ENCODE measurements at regions not wholly inside any gene's neighbourhood (a gene's known extent, or its start where the extent isn't known, plus 50 kb on each side); places are given as distances from the start of the nearest gene placed in this dataset.

DNA sequence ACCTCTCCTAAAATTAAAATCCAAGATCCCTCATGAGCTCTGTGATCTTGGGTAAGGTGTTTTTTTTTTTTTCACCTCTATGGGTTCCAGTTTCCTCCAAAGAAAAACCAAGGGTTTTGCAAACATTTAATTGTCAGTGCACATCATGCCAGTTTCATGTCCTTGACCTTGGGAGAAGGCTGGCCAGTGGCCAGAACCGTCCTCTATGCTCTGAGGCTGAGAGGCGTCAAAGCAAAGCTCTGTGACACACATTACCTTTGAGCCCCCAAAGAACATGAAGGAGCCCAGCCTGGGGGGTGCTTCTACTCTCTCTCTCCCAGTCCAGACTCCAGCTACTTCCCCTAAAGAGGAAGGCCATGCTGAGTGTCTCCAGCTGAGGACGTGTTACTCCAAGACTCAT is 145.5 kb upstream of the TMEM132C start:
- H3K27me3 ChIP-seq (replicated peaks; ENCODE audit: insufficient read depth), result no peaks in the 10 kb centered on the region
- no peaks in the 10 kb centered on the region for H3K36me3 ChIP-seq
- intact Hi-C loops (cut with DNase I), result no loop called here
- no peak for DNase-seq (ENCODE audit: low spot score)
- 77% methylated on average over 3 of the region's 3 CpGs for WGBS
- no peak overlapping the region for H3K27ac ChIP-seq
- no peaks in the 10 kb centered on the region for H3K4me1 ChIP-seq (replicated peaks)
- no peaks in the 10 kb centered on the region for H3K9me3 ChIP-seq
- TF ChIP-seq, protein P1, sequence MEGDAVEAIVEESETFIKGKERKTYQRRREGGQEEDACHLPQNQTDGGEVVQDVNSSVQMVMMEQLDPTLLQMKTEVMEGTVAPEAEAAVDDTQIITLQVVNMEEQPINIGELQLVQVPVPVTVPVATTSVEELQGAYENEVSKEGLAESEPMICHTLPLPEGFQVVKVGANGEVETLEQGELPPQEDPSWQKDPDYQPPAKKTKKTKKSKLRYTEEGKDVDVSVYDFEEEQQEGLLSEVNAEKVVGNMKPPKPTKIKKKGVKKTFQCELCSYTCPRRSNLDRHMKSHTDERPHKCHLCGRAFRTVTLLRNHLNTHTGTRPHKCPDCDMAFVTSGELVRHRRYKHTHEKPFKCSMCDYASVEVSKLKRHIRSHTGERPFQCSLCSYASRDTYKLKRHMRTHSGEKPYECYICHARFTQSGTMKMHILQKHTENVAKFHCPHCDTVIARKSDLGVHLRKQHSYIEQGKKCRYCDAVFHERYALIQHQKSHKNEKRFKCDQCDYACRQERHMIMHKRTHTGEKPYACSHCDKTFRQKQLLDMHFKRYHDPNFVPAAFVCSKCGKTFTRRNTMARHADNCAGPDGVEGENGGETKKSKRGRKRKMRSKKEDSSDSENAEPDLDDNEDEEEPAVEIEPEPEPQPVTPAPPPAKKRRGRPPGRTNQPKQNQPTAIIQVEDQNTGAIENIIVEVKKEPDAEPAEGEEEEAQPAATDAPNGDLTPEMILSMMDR (IDR thresholded peaks at IDR 0.05), result no peak
- no peak overlapping the region for H3K4me3 ChIP-seq

DNA sequence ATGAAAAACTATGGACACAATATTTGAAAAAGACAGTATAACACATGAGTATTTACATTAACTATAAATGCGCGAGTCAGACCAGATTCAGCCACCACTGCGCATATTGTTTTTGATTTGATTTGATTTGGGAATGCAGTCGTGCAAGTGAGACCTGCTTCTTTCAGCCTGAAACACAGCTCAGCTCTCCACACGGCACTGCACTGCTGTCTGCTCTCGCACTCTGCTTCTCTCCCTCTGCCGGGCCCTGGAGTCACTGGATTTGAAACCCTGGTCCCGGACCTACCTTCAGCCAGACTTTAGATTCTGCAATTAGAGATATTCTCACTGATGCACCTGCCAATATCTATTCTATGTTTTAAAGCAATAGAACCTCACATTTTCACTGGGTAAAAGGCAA is 143.9 kb upstream of the TMEM132C start:
- TF ChIP-seq POLR2AphosphoS5 (IDR thresholded peaks at IDR 0.05), result no peak
- no peak for TF ChIP-seq POLR2A (IDR thresholded peaks at IDR 0.05)
- TF ChIP-seq, protein P1 (IDR thresholded peaks at IDR 0.05), result no peak
- no peaks in the 10 kb centered on the region for H3K27me3 ChIP-seq (replicated peaks; ENCODE audit: insufficient read depth)
- H3K36me3 ChIP-seq, result no peaks in the 10 kb centered on the region
- H3K9me3 ChIP-seq, result no peaks in the 10 kb centered on the region
- intact Hi-C loops (cut with DNase I), result no loop called here
- no peaks in the 10 kb centered on the region for H3K4me1 ChIP-seq (replicated peaks)
- DNase-seq (ENCODE audit: low spot score), result no peak
- 92% methylated on average over 8 of the region's 8 CpGs for WGBS
- H3K4me3 ChIP-seq, result no peak overlapping the region
- no peak overlapping the region for H3K27ac ChIP-seq

DNA sequence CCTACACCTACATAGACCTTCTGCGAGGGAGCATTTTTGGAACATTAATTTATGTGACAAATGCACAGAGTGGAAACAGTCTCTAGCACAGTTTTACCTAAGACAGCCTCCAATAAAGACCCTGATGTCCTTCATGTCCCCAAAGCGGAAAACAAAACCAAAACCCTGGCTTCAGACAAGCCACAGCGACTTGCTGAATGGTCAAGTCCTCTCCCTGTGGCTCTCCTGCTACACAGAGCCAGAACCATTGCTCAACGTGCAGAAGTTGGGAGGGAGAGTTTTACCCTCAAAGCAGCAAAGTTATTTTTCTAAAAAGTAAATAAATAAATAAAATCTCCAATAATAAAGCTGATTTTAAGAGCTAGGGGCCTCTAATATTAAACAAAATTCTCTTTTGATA is 135.0 kb upstream of the TMEM132C start:
- no peak for DNase-seq (ENCODE audit: low spot score)

DNA sequence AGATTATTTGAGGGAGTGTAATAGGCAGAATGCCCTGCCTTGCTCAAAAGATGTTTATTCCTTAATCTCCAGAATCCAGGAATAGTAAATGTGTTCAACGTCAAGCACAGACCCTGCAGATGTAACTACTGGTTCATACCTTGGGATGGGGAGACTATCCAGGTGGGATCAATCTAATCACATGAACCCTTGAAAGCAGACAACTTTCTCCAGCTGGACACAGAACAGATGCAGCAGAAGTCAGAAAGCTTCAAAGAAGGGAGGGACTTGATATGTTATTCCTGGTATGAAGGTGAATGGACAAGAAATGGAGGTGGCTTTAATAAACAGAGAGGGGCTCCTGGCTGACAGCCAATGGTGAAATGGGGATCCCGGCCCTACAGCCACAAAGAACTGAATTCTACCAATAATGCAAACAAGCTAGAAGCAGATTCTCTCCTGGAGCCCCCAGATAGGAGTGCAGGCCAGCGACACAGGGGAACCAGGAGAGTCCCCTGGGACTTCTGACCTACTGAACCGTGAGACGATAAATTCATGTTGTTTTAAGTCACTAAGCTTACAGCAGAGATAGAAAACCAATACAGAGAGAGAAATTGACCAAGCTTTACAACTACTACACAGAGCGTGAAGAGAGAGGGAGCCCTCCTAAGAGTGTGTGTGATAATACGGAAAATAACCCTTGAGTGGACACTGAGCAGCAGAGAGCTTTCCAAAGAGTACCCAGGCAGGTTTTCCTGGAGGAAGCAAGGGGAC is 133.5 kb upstream of the TMEM132C start:
- H3K27me3 ChIP-seq (replicated peaks; ENCODE audit: insufficient read depth), result no peaks in the 10 kb centered on the region
- H3K27ac ChIP-seq, result no peak overlapping the region
- TF ChIP-seq, protein P1 (IDR thresholded peaks at IDR 0.05), result no peak
- TF ChIP-seq POLR2A (IDR thresholded peaks at IDR 0.05) (no peak), POLR2AphosphoS5 (IDR thresholded peaks at IDR 0.05) (no peak)
- intact Hi-C loops (cut with DNase I), result no loop called here
- no peak overlapping the region for H3K4me3 ChIP-seq
- 63% methylated on average over 7 of the region's 7 CpGs for WGBS
- H3K4me1 ChIP-seq (replicated peaks), result no peaks in the 10 kb centered on the region
- H3K9me3 ChIP-seq, result no peaks in the 10 kb centered on the region
- DNase-seq (ENCODE audit: low spot score), result no peak
- H3K36me3 ChIP-seq, result no peaks in the 10 kb centered on the region

More for the DNA sequence above, 135.0 kb upstream of the TMEM132C start:
- no peaks in the 10 kb centered on the region for H3K9me3 ChIP-seq
- intact Hi-C loops (cut with DNase I), result no loop called here
- 81% methylated on average over 4 of the region's 4 CpGs for WGBS
- TF ChIP-seq, protein P1 (IDR thresholded peaks at IDR 0.05), result no peak
- TF ChIP-seq POLR2AphosphoS5 (IDR thresholded peaks at IDR 0.05), result no peak
- TF ChIP-seq POLR2A (IDR thresholded peaks at IDR 0.05), result no peak
- H3K4me3 ChIP-seq, result no peak overlapping the region
- H3K27me3 ChIP-seq (replicated peaks; ENCODE audit: insufficient read depth), result no peaks in the 10 kb centered on the region
- no peak overlapping the region for H3K27ac ChIP-seq
- H3K36me3 ChIP-seq, result no peaks in the 10 kb centered on the region
- H3K4me1 ChIP-seq (replicated peaks), result no peaks in the 10 kb centered on the region

DNA sequence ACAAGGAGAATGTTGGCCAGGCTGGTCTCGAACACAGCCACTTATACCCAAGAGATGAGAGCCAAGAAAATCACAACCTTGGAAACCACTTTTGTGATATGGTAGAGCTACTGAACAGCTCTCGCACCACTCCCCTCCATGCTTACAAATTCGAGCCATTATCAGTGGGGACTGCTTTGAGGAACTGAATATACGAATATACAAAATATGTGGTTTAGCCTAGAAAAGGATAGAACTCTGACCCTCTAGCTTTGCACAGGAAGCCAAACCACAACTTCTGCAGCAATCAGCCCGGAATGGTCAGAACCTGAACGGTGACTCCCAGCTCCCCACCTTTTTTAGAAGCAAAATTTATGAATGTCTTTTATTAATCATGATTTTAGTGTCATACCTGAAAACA is 129.8 kb upstream of the TMEM132C start:
- TF ChIP-seq, protein P1 (IDR thresholded peaks at IDR 0.05), result no peak
- TF ChIP-seq POLR2A (IDR thresholded peaks at IDR 0.05) (no peak), POLR2AphosphoS5 (IDR thresholded peaks at IDR 0.05) (no peak)
- no peaks in the 10 kb centered on the region for H3K36me3 ChIP-seq
- no peaks in the 10 kb centered on the region for H3K4me1 ChIP-seq (replicated peaks)
- H3K4me3 ChIP-seq, result no peak overlapping the region
- H3K9me3 ChIP-seq, result no peaks in the 10 kb centered on the region
- no peaks in the 10 kb centered on the region for H3K27me3 ChIP-seq (replicated peaks; ENCODE audit: insufficient read depth)
- no peak overlapping the region for H3K27ac ChIP-seq
- WGBS, result 76% methylated on average over 6 of the region's 6 CpGs
- intact Hi-C loops (cut with DNase I), result no loop called here
- DNase-seq (ENCODE audit: low spot score), result no peak

Measured in prostate gland (tissue), 2 donors.